Sigmoid colon (tissue), 6 donors: ENCODE measurements at regions not wholly inside any gene's neighbourhood (a gene's known extent, or its start where the extent isn't known, plus 50 kb on each side); places are given as distances from the start of the nearest gene placed in this dataset.

Experiments
- DNase-seq: peaks from one replicate; pipeline ENCODE4 v3.0.0-alpha.2; 2019
- H3K27ac ChIP-seq, 4 donors: fragments of 200-600 bp; sonication (generic); one replicate each; pipeline ENCODE4 v1.5.1; 2016 to 2019; ENCODE audit warnings: mild to moderate bottlenecking in 1 of 4
- H3K27me3 ChIP-seq, 3 donors: fragments of 200-600 bp; sonication (generic); one replicate each; pipeline ENCODE4 v1.5.1; 2019; ENCODE audit warnings: mild to moderate bottlenecking in 1 of 3
- H3K36me3 ChIP-seq, 4 donors: fragments of 200-600 bp; sonication (generic); one replicate each; pipeline ENCODE4 v1.5.1; 2016 to 2019
- H3K4me1 ChIP-seq, 4 donors: fragments of 200-600 bp; sonication (generic); one replicate each; pipeline ENCODE4 v1.5.1; 2017 to 2019
- H3K4me3 ChIP-seq, 4 donors: fragments of 200-600 bp; sonication (generic); one replicate each; pipeline ENCODE4 v1.5.1; 2017 to 2019; ENCODE audit warnings: mild to moderate bottlenecking in 2 of 4, moderate library complexity in 1 of 4
- H3K9me3 ChIP-seq, 4 donors: fragments of 200-600 bp in 3 of 4; sonication (generic) in 3 of 4; one replicate each; pipeline versions ENCODE4 v1.5.1 to v1.6.1; 2013 to 2019
- EP300 ChIP-seq, 4 donors: sonication (generic); formaldehyde crosslinking; IDR thresholded peaks; one replicate each; pipeline ENCODE4 v1.6.1; 2017; ENCODE audit warnings: antibody characterized with exemption in 4 of 4
- POLR2A ChIP-seq, 2 donors: fragments of 450-650 bp; IDR thresholded peaks; one replicate each; pipeline ENCODE4 v1.6.1; 2016; ENCODE audit warnings: antibody characterized with exemption in 2 of 2, mild to moderate bottlenecking in 2 of 2, moderate library complexity in 2 of 2
- POLR2AphosphoS5 ChIP-seq, 4 donors: sonication (generic); formaldehyde crosslinking; IDR thresholded peaks; one replicate each; pipeline ENCODE4 v1.6.1; 2017; ENCODE audit warnings: antibody characterized with exemption in 4 of 4
- WGBS, 2 donors: extraction: QIAGEN DNeasy Blood & Tissue Kit; methylation state at CpG; one replicate each; pipeline ENCODE4 v1.1.7; 2013; 5-methylcytosine and 5-hydroxymethylcytosine counted together
- intact Hi-C: fragments of 100-400 bp; cut with DNase I; formaldehyde crosslinking; loops from one replicate; pipeline ENCODE4 v1.15.1; 2023
- TF ChIP-seq, protein P1 (sequence below), 4 experiments: fragments of 450-650 bp in 3 of 4; fragments of 200-600 bp in 1 of 4; IDR thresholded peaks; one replicate each; pipeline ENCODE4 v1.5.1; 2016 to 2019; ENCODE audit warnings: antibody characterized with exemption in 4 of 4, mild to moderate bottlenecking in 3 of 4, moderate library complexity in 2 of 4
- donor health status: healthy with polysubstance abuse.
- donor health status: healthy.

DNA sequence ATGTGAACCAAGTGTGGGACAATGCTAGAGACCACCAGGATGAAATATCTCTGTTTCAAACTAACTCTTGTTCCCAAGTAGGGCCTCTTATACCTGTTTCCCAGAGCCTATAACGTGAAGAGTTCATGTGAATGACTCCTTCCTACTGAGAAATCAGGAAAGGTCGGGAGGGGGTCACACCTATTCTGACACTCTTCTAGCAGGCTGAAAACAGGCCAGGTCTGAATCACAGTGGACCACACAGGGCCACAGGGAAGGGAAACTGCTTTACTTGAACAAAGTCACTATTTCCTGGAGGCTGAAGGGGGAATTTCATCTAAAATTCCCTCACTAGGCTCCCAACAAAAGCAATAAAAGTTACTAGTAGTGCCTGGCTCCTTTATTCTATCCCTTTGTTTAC, 88.4 kb upstream of the BMP2 start:
- no peaks in the 10 kb centered on the region for H3K36me3 ChIP-seq
- no peaks in the 10 kb centered on the region for H3K4me1 ChIP-seq
- no peak for DNase-seq
- H3K4me3 ChIP-seq, result no peak overlapping the region
- no peak overlapping the region for H3K27ac ChIP-seq
- H3K9me3 ChIP-seq, result no peaks in the 10 kb centered on the region
- H3K27me3 ChIP-seq, result no peaks in the 10 kb centered on the region
- intact Hi-C loops, result no loop called here
- WGBS, 2 donors, result 77 to 83% methylated on average over 2 of the region's 2 CpGs
- no peak for TF ChIP-seq POLR2A (IDR thresholded peaks at IDR 0.05)
- TF ChIP-seq, protein P1, sequence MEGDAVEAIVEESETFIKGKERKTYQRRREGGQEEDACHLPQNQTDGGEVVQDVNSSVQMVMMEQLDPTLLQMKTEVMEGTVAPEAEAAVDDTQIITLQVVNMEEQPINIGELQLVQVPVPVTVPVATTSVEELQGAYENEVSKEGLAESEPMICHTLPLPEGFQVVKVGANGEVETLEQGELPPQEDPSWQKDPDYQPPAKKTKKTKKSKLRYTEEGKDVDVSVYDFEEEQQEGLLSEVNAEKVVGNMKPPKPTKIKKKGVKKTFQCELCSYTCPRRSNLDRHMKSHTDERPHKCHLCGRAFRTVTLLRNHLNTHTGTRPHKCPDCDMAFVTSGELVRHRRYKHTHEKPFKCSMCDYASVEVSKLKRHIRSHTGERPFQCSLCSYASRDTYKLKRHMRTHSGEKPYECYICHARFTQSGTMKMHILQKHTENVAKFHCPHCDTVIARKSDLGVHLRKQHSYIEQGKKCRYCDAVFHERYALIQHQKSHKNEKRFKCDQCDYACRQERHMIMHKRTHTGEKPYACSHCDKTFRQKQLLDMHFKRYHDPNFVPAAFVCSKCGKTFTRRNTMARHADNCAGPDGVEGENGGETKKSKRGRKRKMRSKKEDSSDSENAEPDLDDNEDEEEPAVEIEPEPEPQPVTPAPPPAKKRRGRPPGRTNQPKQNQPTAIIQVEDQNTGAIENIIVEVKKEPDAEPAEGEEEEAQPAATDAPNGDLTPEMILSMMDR (IDR thresholded peaks at IDR 0.05), result no peak
- TF ChIP-seq POLR2AphosphoS5 (IDR thresholded peaks at IDR 0.05), result no peak
- no peak for TF ChIP-seq EP300 (IDR thresholded peaks at IDR 0.05)

DNA sequence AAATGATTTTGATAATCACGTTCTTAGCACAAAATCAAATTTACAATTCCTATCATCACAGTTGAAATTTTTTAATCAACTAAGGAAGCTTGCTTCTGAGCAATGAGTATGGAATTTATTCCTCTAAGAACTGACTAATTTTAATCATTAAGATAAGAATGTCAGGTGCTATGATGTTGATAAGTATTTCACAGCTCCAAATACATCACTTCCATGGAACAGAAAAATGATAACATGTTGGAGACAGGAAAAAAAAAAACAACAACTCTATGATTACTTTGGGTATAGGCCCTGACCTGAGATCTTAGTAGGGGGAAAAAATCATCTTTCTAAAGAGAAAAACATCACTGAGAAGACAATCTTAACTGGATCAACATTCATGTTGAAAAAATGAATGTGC, 89.4 kb upstream of the BMP2 start:
- TF ChIP-seq POLR2A (IDR thresholded peaks at IDR 0.05) (no peak), EP300 (IDR thresholded peaks at IDR 0.05) (no peak), POLR2AphosphoS5 (IDR thresholded peaks at IDR 0.05) (no peak)
- TF ChIP-seq, protein P1 (IDR thresholded peaks at IDR 0.05), result no peak
- no peak for DNase-seq
- H3K27ac ChIP-seq, result no peak overlapping the region
- H3K27me3 ChIP-seq, result no peaks in the 10 kb centered on the region
- no peaks in the 10 kb centered on the region for H3K36me3 ChIP-seq
- 92 to 93% methylated on average over 1 of the region's 1 CpG for WGBS, 2 donors
- H3K9me3 ChIP-seq, result no peaks in the 10 kb centered on the region
- intact Hi-C loops, result no loop called here
- no peaks in the 10 kb centered on the region for H3K4me1 ChIP-seq
- H3K4me3 ChIP-seq, result no peak overlapping the region

DNA sequence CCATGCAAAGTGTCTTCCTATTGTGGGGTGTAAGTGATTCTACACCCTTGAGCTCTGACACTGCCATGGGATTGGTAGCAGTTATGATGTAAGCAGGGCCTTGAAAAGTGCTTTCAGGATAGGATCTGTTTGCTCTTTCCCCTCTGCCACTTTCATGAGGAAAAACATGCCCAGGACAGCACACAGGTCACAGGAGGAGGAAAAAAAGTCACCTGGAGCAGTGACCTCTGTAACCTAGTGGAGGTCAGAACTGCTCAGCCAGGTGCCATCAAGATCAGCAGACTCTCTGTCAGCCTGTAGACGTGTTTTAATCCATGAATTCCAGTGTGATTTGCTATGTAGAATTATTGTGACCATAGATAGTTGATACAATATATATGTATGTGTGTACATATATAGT, 92.7 kb upstream of the BMP2 start:
- H3K36me3 ChIP-seq, result no peaks in the 10 kb centered on the region
- no peaks in the 10 kb centered on the region for H3K27me3 ChIP-seq
- H3K27ac ChIP-seq, result no peak overlapping the region
- intact Hi-C loops, result no loop called here
- H3K4me1 ChIP-seq, result no peaks in the 10 kb centered on the region
- no peaks in the 10 kb centered on the region for H3K9me3 ChIP-seq
- no peak for DNase-seq
- TF ChIP-seq POLR2AphosphoS5 (IDR thresholded peaks at IDR 0.05) (no peak), EP300 (IDR thresholded peaks at IDR 0.05) (no peak), POLR2A (IDR thresholded peaks at IDR 0.05) (no peak)
- TF ChIP-seq, protein P1 (IDR thresholded peaks at IDR 0.05), result no peak
- whole genome bisulfite sequencing, 2 donors, result 38 to 53% methylated on average over 1 of the region's 1 CpG
- no peak overlapping the region for H3K4me3 ChIP-seq

DNA sequence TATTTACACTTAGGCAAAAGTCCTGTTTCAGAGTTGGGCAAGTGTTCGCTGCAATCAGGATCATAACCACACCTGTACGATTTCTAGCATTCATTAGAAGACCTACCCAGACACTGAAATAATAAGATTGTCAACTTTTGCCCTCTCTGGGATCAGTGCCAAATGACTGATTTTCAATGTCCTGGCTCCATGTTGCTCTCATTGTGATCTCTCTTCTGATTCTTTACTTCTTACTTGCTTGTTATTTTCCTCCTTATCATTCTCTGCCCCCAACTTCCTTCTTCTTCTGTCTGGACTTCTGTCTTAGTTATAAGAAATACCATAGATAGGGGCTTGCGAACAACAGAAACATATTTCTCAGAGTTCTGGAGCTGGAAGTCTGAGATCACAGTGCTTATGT, 94.4 kb upstream of the BMP2 start:
- no peak overlapping the region for H3K4me3 ChIP-seq
- H3K27me3 ChIP-seq, result no peaks in the 10 kb centered on the region
- DNase-seq, result no peak
- H3K4me1 ChIP-seq, result no peaks in the 10 kb centered on the region
- H3K27ac ChIP-seq, result no peak overlapping the region
- no peaks in the 10 kb centered on the region for H3K9me3 ChIP-seq
- intact Hi-C loops, result no loop called here
- no peaks in the 10 kb centered on the region for H3K36me3 ChIP-seq
- 60 to 73% methylated on average over 3 of the region's 3 CpGs for WGBS, 2 donors
- no peak for TF ChIP-seq EP300 (IDR thresholded peaks at IDR 0.05)
- no peak for TF ChIP-seq POLR2A (IDR thresholded peaks at IDR 0.05)
- TF ChIP-seq, protein P1 (IDR thresholded peaks at IDR 0.05), result no peak
- TF ChIP-seq POLR2AphosphoS5 (IDR thresholded peaks at IDR 0.05), result no peak

DNA sequence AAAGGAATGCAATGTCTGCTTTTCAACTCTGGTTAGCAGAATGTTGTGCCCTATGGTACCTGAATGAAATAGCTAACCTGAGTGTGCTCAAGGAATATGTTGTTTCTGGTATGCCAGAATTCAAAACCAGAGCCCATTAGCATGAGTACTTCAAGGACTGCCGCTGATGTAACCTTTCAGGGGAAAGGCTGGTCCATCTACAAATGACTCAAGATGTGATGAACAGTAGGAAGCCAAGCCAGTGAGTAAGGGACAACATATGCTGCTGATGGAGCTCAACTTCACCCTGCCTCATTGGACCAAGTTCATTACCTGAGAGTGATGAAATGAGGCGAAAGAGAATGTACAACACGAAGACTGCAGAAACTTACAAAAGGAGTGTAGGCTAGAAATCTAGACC, 95.7 kb upstream of the BMP2 start:
- no peak overlapping the region for H3K4me3 ChIP-seq
- H3K27ac ChIP-seq, result no peak overlapping the region
- no peaks in the 10 kb centered on the region for H3K9me3 ChIP-seq
- TF ChIP-seq POLR2AphosphoS5 (IDR thresholded peaks at IDR 0.05), result no peak
- no peak for TF ChIP-seq POLR2A (IDR thresholded peaks at IDR 0.05)
- no peak for TF ChIP-seq EP300 (IDR thresholded peaks at IDR 0.05)
- TF ChIP-seq, protein P1 (IDR thresholded peaks at IDR 0.05), result no peak
- intact Hi-C loops, result no loop called here
- no peaks in the 10 kb centered on the region for H3K27me3 ChIP-seq
- no peaks in the 10 kb centered on the region for H3K36me3 ChIP-seq
- DNase-seq, result no peak
- 75 to 95% methylated on average over 3 of the region's 3 CpGs for WGBS, 2 donors
- no peaks in the 10 kb centered on the region for H3K4me1 ChIP-seq
